Stimulated activated CD4-positive, alpha-beta T cell treated with anti-CD3 and anti-CD28 coated beads, Interleukin-15, amount 100 ng/mL, for 48 hours (primary cell): ENCODE measurements at regions not wholly inside any gene's neighbourhood (a gene's known extent, or its start where the extent isn't known, plus 50 kb on each side); places are given as distances from the start of the nearest gene placed in this dataset.

Experiments
- DNase-seq, 2 donors: peaks; one replicate each; pipeline ENCODE4 v3.0.0-alpha.2; 2020; ENCODE audit warnings: low read depth in 2 of 2

GRCh38 chr11:32039149-32039548, 51.7 kb upstream of the RCN1 start:
- DNase-seq, result no peak

DNA sequence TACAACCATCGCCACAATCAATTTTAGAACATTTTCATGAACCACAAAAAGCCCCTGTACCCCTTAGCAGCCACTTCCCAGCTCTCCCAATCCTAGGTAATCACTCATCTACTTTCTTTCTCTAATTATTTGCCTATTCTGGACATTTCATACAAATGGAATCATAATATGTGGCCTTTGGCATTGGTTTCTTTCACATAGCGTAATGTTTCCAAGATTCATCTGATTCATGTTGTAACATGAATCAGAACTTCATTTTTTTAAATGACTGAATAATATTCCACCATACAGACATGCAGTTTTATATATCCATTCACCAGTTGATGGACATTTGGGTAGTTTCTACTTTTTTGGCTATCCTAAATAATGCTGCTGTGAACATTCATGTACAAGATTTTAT, 56.2 kb upstream of the RCN1 start:
- no peak for DNase-seq

- no peak for DNase-seq
Measured at GRCh38 chr11:32034149-32034548, 56.7 kb upstream of the RCN1 start.

- no peak for DNase-seq
Measured at GRCh38 chr11:32033491-32033890, 57.4 kb upstream of the RCN1 start.

GRCh38 chr11:32033067-32033466, 57.8 kb upstream of the RCN1 start:
- DNase-seq, result no peak

DNA sequence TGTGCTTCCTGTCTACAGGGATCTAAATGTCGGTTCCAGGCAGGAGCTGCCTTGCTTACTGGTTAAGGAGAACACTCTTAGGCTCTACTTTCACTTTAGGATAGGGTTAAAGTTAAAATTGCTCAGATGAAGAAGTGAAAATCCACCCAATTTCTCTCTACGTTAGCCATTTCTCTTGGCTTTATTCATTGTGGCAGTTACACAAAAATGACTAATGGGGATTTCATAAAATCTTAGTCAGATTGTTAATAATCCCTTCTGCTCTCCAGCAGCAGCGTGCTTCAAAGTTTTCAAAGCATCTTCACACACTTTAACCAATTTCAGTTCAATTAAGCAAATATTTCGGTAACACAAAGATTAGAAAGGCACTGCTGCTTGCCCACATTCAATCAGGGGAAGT, 58.4 kb upstream of the RCN1 start:
- no peak for DNase-seq

DNA sequence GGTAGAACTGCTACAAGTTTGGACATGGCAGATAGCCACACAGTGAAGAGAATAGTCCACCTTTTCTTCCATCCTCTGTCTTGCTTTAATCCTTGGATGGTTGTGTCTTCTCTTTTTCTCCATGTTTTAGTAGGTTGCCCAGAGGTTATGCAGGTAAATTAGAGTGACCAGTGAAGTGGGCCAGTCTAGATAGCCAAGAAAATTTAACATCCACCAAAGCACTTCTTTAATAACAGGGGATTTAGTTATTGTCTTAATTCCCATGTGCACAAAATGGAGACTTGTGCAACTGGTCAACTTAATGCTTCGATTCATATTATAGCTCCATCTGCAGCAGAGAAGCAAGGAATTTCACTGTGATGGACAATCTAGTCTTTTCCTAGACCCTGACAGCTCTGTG, 58.8 kb upstream of the RCN1 start:
- DNase-seq, result no peak

- DNase-seq, result no peak
Measured at GRCh38 chr11:32030875-32031503, 59.9 kb upstream of the RCN1 start.

DNA sequence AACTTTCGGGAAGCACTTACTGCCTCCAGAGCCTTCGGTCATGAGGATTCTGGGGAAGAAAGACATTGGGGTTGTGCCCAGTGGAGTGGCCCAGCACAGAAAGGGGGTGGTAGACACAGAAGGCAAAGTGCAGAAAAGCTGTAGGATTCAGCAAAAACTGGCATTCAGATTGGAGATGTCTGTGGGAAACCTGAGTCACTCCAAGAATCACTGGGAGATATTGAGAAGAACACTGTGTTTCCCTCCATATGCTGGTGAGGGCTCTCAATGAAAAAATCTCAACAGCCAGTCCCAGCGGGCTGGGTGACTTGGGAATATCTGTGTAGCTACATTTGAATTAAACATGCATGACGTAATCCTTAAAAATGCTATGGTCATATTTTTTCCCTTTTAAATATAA, 61.2 kb upstream of the RCN1 start:
- DNase-seq, result no peak

DNA sequence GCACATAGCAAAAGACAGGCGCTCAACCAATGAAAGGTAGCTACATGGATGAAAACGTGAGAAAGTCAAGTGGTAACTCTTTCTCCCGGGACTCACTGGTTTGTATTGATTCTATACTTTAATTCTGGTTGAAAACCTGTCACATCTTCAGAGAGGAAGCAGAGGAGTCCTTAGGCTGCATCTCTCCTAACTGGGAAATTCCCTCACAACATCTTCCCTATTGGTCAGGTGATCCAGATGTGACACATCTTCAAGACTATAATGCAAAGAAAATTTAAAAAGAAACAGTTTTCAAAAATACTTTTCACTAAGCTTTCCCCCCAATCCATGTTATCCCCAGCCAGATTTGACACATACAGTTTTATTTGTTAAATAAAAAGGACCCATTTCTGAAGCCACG, 62.7 kb upstream of the RCN1 start:
- no peak for DNase-seq

DNA sequence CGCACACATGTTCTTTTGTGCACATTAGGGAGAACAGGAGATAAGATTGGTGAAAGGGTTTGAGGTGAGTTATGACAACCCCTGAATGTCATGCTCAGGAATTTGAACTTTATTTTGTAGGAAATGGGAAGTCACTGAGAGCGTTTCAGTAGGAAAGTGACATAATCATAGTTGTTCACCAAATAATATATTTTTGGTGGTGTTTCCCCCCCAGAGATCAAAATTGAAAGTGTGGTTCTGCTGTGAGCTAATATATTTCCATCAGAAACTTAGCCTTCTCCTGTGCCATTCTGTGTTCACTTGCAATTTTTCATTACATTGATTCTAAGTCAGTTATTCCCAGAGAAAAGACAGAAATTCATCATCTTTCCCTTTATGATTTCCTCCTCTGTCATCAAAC, 64.1 kb upstream of the RCN1 start:
- no peak for DNase-seq

- no peak for DNase-seq
Measured at GRCh38 chr11:32024948-32025347, 65.9 kb upstream of the RCN1 start.

- no peak for DNase-seq
Measured at GRCh38 chr11:32023370-32024305, 67.2 kb upstream of the RCN1 start.

DNA sequence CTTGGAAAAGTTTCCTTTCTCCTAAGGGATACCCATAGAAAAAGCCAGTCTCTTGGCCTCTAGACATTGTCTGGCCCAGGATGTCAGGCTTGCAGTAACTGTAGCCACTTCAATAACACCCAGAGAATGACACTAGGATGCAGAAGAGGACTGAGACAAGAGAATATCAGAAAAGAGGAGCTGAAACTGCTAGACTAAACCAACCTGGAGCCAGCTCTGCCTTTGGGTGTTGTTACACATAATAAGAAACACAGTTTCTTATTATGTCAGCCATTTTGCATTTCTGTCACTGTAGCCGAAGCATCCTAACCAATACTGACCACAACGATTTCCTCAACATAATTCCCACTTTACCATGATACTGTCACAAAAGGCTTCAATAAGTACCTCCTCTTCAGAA, 72.2 kb upstream of the RCN1 start:
- no peak for DNase-seq

DNA sequence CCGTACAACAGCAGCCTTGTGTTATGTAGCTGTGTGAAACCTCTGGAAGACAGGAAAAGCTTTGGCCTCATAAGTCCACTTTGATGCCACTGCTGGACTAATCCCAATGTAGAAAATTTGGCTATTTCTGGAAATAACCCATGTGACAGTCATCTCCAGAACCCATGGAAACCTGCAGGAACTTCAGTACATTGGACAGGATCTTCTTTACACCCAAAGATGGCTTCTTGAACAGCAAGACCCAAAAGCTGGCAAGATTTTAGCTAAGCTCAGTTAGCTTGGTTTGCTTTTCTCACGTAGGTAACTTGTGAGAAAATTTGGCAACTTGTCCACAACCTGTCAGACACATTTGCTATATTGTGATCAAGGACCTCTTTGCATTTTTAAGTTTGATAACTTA, 74.8 kb upstream of the RCN1 start:
- DNase-seq, result no peak

DNA sequence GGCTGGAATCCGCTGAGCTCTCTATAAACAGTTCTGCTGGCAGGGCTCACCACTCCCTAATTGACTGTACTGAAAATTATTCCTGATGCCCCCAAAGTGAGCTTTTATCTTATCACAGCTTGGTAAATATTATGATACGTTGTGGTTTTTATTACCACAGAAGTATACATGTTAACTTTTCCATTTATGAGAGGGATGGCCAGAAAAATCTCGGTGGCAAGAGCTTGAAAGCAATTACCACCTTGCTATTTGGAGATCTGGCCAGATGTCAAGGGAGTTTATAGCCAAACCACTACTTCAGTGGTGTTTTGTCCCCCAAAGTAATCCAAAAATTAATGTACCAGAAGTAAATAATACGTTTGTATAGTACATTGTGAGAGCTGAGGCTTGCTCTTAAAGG, 75.4 kb upstream of the RCN1 start:
- no peak for DNase-seq

DNA sequence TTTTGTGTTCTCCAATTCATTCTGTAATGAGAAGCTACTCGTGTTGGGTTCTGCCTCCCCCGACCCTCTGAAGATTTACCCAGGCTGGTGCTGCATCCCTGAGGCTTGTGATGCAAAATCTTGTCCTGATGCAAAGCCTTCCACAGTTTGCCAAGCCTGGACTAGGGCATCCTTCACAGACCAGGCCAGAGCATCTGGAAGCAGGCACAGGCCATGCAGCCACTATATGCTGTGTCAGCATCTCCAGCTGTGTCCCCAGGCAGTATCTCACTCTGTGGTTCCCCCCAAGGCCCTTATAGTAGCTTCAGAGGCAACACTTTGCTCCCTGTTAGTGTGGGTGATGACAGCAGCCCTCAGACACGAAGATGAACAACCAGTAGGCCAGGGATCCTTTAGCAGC, 77.3 kb upstream of the RCN1 start:
- DNase-seq, result no peak

- DNase-seq, result no peak
Measured at GRCh38 chr11:32012049-32012448, 78.8 kb upstream of the RCN1 start.

DNA sequence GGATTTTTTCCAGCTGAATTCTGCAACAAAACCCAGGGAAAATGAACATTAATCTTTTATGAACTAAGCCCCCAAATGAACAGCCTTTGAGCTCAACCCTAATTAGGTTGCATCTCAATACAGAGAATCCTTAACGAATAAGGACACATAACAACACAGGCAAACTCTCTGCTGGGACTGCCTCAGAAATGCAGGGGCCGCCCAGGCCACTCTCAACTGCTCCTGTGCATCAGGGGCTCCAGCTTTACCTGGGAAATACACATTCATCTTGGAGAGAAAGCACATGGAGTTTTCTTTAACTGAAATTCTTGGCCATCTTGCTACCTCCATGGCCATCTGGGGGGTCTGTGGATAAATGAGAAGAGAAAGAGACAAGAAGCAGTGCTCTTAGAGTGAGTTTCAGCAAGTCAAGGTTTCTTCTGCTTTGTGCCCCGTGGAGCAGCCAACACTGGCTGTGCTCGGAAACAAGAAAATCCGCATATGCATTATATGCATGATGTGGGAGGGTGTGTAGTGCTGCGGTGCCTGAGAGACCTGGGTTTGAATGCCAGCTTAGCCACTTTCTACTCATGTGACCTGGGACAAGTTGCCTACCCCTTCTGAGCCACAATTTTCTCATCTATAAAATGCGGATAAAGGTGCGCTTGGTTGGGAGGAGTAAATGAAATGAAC, 81.9 kb upstream of the RCN1 start:
- DNase-seq, result no peak

DNA sequence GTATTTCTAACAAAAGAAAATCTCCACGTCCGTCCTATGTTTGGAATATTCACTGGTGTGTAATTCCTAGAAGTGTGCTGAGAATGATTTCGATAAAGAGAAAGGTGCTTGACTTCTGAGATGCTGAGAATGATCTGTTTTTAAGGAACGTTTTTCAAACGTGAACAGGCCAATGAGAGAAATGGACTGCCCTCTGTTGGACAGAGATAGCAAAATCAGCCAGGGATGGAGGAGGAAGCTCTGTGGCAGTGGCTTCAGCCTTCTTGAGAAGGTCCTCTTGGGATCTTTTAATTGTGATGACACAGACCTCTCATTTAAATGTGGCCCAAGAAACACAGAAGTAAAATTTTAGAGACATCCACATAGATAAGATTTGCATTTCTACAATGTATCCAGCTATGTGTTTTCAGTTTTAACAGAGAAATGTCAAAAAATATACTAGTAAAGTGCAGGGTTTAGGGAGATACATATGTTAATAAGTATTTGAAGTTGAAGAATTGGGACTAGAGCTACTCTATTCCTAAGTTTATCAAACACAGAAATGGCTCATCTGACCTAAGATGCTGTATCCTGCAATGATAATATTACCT, 84.0 kb upstream of the RCN1 start:
- DNase-seq, result no peak

DNA sequence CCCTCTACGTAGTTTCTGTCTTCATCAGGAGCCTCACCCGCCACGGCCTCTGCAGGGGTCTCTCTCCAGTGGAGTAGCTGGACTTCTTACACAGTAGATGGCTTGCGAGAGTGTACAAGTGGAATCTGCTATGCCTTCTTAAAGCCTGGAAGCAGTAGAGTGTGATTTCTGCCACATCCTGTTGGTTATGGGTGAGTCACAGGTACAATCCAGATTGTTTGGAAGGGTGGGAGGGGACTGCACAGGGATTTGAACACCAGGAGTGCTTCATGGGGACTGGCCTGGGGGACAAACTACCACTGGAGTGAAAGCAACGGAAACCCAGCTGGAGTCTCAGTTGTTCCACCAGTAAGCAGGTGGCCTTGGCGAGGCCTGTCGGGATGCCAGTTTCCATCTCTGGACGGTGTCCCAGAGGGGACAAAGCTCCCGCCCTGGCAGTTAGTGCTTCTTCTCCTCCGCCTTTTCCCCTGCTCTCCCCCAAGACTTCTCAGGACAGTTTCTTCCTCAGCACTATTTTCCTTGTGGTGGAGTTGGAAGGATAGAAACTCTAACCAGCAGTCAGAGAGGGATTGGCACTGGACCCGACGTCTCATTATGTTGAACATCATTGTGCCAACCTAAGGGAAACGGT, 85.0 kb upstream of the RCN1 start:
- DNase-seq, result no peak

- DNase-seq, result no peak
Measured at GRCh38 chr11:32003335-32003734, 87.5 kb upstream of the RCN1 start.
